ENCODE measurements at regions not wholly inside any gene's neighbourhood (a gene's known extent, or its start where the extent isn't known, plus 50 kb on each side); places are given as distances from the start of the nearest gene placed in this dataset.

DNA sequence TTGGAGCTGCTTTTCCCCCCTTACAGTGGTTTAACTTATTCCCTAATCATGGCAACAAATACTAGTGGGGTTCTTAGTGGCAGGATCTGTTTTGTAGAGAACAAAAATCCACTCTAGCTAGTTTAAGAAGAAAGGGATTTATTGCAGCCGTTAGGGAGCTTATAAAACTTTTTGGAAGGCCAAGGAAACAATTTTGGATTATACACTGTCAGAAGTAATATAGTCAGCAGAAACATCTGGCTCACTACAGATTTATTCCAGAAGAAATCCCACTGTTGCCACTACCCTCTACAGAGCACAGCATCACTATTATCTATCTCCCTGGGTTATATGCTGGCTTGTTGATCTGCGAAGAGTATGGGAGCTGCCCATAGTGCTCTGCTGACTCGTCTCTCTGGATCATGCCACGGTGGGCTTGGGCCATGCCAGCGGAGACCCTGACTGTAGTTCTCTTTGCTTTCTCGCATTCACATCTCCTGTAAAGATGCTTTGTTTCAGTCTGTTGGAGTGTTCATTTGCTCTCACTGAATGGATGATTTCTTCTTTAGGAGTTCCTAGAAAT, 107.5 kb downstream of the ODF2L start:
- no peak for TF ChIP-seq CTCF (IDR thresholded peaks at IDR 0.05; ENCODE audit: extremely low read depth in 1 of 2, insufficient read depth in 1 of 2, low read depth in 1 of 2, low read length in 2 of 2)
- no peak for TF ChIP-seq POLR2A (IDR thresholded peaks at IDR 0.05; ENCODE audit: low read depth, low read length)
- no peak for TF ChIP-seq EZH2 (IDR thresholded peaks at IDR 0.05; ENCODE audit: borderline replicate concordance, low read depth, low read length, severe bottlenecking)
- TF ChIP-seq MAX (IDR thresholded peaks at IDR 0.05; ENCODE audit: insufficient read depth, insufficient read length), result no peak

All from endothelial cell of umbilical vein (primary cell).